GM10248 (cell line): ENCODE measurements at regions not wholly inside any gene's neighbourhood (a gene's known extent, or its start where the extent isn't known, plus 50 kb on each side); places are given as distances from the start of the nearest gene placed in this dataset.

ENCODE experiments used
- CTCF ChIA-PET: fragments of 300-600 bp; sonication (Branson Sonifier 250); formaldehyde crosslinking; extraction: SDS; loops from one replicate; lab custom pipeline; 2021; ENCODE audit warnings: antibody characterized with exemption; lab: Yijun Ruan, JAX
- POLR2A ChIA-PET: fragments of 350-650 bp; sonication (Branson Sonifier 250); formaldehyde crosslinking; extraction: SDS; loops from one replicate; lab custom pipeline; 2020; ENCODE audit warnings: antibody characterized with exemption; lab: Yijun Ruan, JAX
- DNase-seq: peaks from one replicate; pipeline ENCODE4 v3.0.0; 2012; ENCODE audit errors: extremely low spot score
- TF ChIP-seq, protein P1 (sequence below): IDR thresholded peaks from 2 replicates; pipeline ENCODE4 v1.5.1; 2012; ENCODE audit warnings: mild to moderate bottlenecking, low read depth; ENCODE audit errors: extremely low read depth, missing control alignments, control extremely low read depth

DNA sequence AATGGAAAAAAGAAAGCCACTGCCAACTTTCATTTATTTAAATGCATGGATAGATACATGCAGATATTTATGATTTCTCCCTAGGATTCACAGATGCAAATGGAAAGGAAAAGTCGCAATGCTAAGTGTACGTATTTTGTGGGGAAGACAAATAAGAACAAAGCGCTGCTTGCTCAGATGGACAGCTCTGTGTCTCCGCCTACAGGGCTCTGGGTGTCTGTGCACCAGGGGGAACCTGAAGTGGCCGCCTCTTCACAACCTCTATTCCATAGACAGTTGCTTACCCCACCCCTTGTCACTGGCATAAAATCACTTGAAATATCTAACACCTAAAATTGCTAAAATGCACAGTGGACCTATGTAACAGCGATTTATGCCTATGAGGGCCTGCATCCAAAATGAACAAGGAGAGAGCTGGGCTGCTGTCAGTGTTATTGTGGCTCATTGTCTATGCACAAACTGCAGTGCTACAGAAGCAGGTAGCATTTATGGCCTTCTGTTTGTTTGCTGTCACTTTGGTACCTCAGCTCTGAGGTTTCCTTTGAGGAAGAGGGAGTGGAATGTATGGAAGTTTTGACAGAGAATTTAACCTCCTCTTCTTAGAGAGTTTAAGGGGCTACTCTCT is 58.6 kb upstream of the PAGE1 start:
- ChIA-PET CTCF (interaction anchor here (0.7 to 2.0 kb wide), 7 partner anchors 8 to 561 kb away, joined by 3 to 9 read pairs (median 4); no protein-coding TSS in a partner anchor), POLR2A (no interaction called here)
- DNase-seq, result peak; percentile 13
- TF ChIP-seq, protein P1, sequence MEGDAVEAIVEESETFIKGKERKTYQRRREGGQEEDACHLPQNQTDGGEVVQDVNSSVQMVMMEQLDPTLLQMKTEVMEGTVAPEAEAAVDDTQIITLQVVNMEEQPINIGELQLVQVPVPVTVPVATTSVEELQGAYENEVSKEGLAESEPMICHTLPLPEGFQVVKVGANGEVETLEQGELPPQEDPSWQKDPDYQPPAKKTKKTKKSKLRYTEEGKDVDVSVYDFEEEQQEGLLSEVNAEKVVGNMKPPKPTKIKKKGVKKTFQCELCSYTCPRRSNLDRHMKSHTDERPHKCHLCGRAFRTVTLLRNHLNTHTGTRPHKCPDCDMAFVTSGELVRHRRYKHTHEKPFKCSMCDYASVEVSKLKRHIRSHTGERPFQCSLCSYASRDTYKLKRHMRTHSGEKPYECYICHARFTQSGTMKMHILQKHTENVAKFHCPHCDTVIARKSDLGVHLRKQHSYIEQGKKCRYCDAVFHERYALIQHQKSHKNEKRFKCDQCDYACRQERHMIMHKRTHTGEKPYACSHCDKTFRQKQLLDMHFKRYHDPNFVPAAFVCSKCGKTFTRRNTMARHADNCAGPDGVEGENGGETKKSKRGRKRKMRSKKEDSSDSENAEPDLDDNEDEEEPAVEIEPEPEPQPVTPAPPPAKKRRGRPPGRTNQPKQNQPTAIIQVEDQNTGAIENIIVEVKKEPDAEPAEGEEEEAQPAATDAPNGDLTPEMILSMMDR, result peak; percentile 67

DNA sequence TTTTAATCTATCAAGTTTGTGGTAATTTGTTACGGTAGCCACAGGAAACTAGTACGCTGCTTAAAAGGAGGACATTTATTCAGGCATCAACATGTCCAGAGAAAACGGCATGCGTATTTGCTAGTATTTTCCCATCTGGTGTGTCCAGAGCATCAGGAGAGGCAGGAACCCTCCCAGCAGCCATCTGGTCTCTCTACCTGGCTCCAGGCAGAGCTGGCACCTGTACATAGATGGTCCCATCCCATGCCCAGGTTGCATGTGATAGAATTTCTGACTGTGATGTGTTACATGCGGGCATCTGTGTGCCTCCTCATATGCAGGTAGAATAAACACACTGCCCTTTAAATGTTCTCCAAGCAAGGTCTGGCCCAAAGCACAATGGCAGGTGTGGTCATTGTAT is 57.9 kb upstream of the PAGE1 start:
- TF ChIP-seq, protein P1, result no peak
- no peak for DNase-seq
- CTCF ChIA-PET, result interaction anchor here (0.8 to 2.0 kb wide), 5 partner anchors 9 to 561 kb away, joined by 3 to 9 read pairs (median 4); no protein-coding TSS in a partner anchor
- POLR2A ChIA-PET, result no interaction called here

DNA sequence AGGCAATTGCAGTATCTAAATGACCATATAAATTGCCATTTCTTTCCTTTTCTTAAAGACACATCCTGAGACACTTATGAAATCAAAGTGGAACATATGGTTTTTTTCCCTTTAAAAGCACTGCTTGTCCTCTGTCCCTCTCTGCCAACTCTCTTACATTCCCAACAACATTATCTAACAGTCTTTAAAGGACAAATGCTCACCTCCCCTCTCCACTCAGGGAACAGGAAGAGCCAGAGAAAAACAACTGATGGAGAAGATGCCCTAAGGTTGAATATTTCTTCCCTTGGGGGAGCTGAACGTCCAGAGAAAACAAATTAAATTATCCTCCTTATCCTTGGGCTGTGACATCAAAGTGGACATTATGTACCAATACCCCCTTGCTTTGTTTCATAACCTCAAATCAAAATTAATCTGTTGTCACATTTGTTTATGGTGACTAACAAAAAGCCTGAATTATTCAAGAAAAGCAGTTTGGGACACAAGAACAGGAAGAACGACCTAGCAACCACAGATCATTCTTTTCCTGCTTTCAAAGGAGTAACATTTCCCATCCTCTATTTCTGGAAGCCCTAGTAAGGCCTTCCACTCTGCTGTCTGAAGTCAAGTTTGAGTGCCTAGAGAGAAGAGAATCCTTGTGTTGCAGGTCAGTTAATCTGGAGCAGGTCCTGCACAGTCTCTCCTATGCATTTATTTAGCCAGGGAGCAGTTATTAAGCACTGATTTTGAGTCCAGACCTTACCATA is 52.6 kb upstream of the PAGE1 start:
- POLR2A ChIA-PET, result no interaction called here

GRCh38 chrX:49746306-49746705 is 50.5 kb upstream of the PAGE1 start:
- DNase-seq, result no peak
- TF ChIP-seq, protein P1, result no peak
- ChIA-PET POLR2A (no interaction called here), CTCF (interaction anchor here (0.9 to 1.4 kb wide), 2 partner anchors 10 to 455 kb away, joined by 3 to 4 read pairs; no protein-coding TSS in a partner anchor)

More for the DNA sequence above, 52.6 kb upstream of the PAGE1 start:
- CTCF ChIA-PET, result no interaction called here
- TF ChIP-seq, protein P1, result no peak
- DNase-seq, result no peak
